SK-N-SH (cell line): ENCODE measurements at regions not wholly inside any gene's neighbourhood (a gene's known extent, or its start where the extent isn't known, plus 50 kb on each side); places are given as distances from the start of the nearest gene placed in this dataset.
"Not testable (repeated sequence)": the region's sequence is repeated elsewhere in the genome, so short reads cannot be mapped to it uniquely, and the experiment has no call there.

Experiments
- CTCF ChIA-PET: fragments of 300-600, 350-600 bp; formaldehyde crosslinking; extraction: SDS; loops from one replicate; lab custom pipeline; 2021; lab: Yijun Ruan, JAX
- POLR2A ChIA-PET: fragments of 350-600 bp; sonication (Branson Sonifier 250); formaldehyde crosslinking; extraction: SDS; loops from one replicate; lab custom pipeline; 2020; ENCODE audit warnings: antibody characterized with exemption, inconsistent platforms; lab: Yijun Ruan, JAX
- DNase-seq: peaks from one replicate; pipeline ENCODE4 v3.0.0; 2012
- H2AFZ ChIP-seq: fragments of 200-600 bp; sonication (generic); 2 replicates; pipeline ENCODE4 v1.8.1; 2016; ENCODE audit warnings: antibody characterized with exemption, mild to moderate bottlenecking, low read depth
- H3F3A ChIP-seq: fragments of 200-600 bp; sonication (generic); replicated peaks from 2 replicates; pipeline ENCODE3; 2016; ENCODE audit warnings: antibody characterized with exemption, mild to moderate bottlenecking; ENCODE audit not compliant: insufficient read depth
- H3K27ac ChIP-seq, 2 experiments: fragments of 200-500 bp in 1 of 2; fragments of 200-600 bp in 1 of 2; sonication (Bioruptor generic) in 1 of 2; sonication (generic), shearing (Covaris generic) in 1 of 2; 2 replicates each; pipeline versions ENCODE4 v1.5.1 to v1.6.1; 2014 to 2016; ENCODE audit warnings: low read depth in 2 of 2, inconsistent platforms in 1 of 2, low read length in 1 of 2, mild to moderate bottlenecking in 1 of 2, mixed read lengths in 1 of 2
- H3K27me3 ChIP-seq: fragments of 200-600 bp; sonication (generic), shearing (Covaris generic); 2 replicates; pipeline ENCODE4 v1.6.1; 2016; ENCODE audit warnings: mixed run types; ENCODE audit not compliant: insufficient read depth
- H3K36me3 ChIP-seq, 2 experiments: fragments of 200-500 bp in 1 of 2; fragments of 200-600 bp in 1 of 2; sonication (Bioruptor generic) in 1 of 2; sonication (generic) in 1 of 2; replicated peaks in 1 of 2; 2 replicates each; pipeline versions ENCODE3 to v1.5.1; 2014 to 2016; ENCODE audit warnings: low read length in 1 of 2, mild to moderate bottlenecking in 1 of 2; ENCODE audit not compliant: insufficient read depth in 2 of 2, control insufficient read depth in 1 of 2
- H3K4me1 ChIP-seq, 2 experiments: fragments of 200-500 bp in 1 of 2; fragments of 200-600 bp in 1 of 2; sonication (Bioruptor generic) in 1 of 2; sonication (generic), shearing (Covaris generic) in 1 of 2; 2 replicates each; pipeline versions ENCODE4 v1.5.1 to v1.6.1; 2014 to 2016; ENCODE audit warnings: low read depth in 1 of 2, low read length in 1 of 2, mixed run types in 1 of 2; ENCODE audit not compliant: insufficient read depth in 2 of 2, control insufficient read depth in 1 of 2
- H3K4me2 ChIP-seq: fragments of 200-600 bp; sonication (generic), shearing (Covaris generic); 2 replicates; pipeline ENCODE4 v1.6.1; 2017; ENCODE audit warnings: mixed run types
- H3K4me3 ChIP-seq, 2 experiments: fragments of 200-500 bp in 1 of 2; fragments of 200-600 bp in 1 of 2; sonication (Bioruptor generic) in 1 of 2; sonication (generic), shearing (Covaris generic) in 1 of 2; 2 replicates each; pipeline versions ENCODE4 v1.5.1 to v1.8.1; 2014 to 2016; ENCODE audit warnings: low read depth in 2 of 2, inconsistent platforms in 1 of 2, low read length in 1 of 2, mild to moderate bottlenecking in 1 of 2, mixed read lengths in 1 of 2, moderate library complexity in 1 of 2
- H3K79me2 ChIP-seq: fragments of 200-600 bp; sonication (generic); 2 replicates; pipeline ENCODE4 v1.8.1; 2017; ENCODE audit warnings: mild to moderate bottlenecking; ENCODE audit not compliant: insufficient read depth
- H3K9ac ChIP-seq: fragments of 200-600 bp; sonication (generic); 2 replicates; pipeline ENCODE4 v1.6.1; 2017; ENCODE audit warnings: mixed run types
- H3K9me2 ChIP-seq: fragments of 200-600 bp; sonication (generic); 2 replicates; pipeline ENCODE4 v1.6.1; 2017; ENCODE audit warnings: mixed run types
- H3K9me3 ChIP-seq: fragments of 200-600 bp; sonication (generic); 2 replicates; pipeline ENCODE4 v1.6.1; 2017; ENCODE audit warnings: mixed run types, mild to moderate bottlenecking, moderate library complexity
- H4K20me1 ChIP-seq: fragments of 200-600 bp; sonication (generic); 2 replicates; pipeline ENCODE4 v1.6.1; 2017; ENCODE audit warnings: mild to moderate bottlenecking, mixed run types; ENCODE audit not compliant: insufficient read depth
- FOXJ3 ChIP-seq: sonication (generic); formaldehyde crosslinking; IDR thresholded peaks from 2 replicates; pipeline ENCODE4 v1.5.1; 2020; ENCODE audit warnings: mild to moderate bottlenecking, missing genetic modification reagents
- FOXM1 ChIP-seq: IDR thresholded peaks from 2 replicates; pipeline ENCODE4 v1.4.0; 2012; ENCODE audit warnings: low read depth, mild to moderate bottlenecking
- GABPA ChIP-seq: IDR thresholded peaks from 2 replicates; pipeline ENCODE4 v1.4.0; 2012; ENCODE audit warnings: low read depth, mild to moderate bottlenecking
- JUND ChIP-seq: IDR thresholded peaks from 2 replicates; pipeline ENCODE4 v1.4.0; 2012
- MAX ChIP-seq: IDR thresholded peaks from 2 replicates; pipeline ENCODE4 v1.4.0; 2012; ENCODE audit warnings: low read depth
- MEF2A ChIP-seq: IDR thresholded peaks from 2 replicates; pipeline ENCODE4 v1.4.0; 2012; ENCODE audit warnings: low read depth, borderline replicate concordance
- MXI1 ChIP-seq: IDR thresholded peaks from 2 replicates; pipeline ENCODE4 v1.6.1; 2012; ENCODE audit warnings: mild to moderate bottlenecking, low read depth, low read length, improper control_type of control experiment
- NFIC ChIP-seq: IDR thresholded peaks from 2 replicates; pipeline ENCODE4 v1.4.0; 2012; ENCODE audit warnings: borderline replicate concordance
- NRF1 ChIP-seq: IDR thresholded peaks from 2 replicates; pipeline ENCODE4 v1.6.1; 2012; ENCODE audit warnings: low read depth, mild to moderate bottlenecking, low read length
- POLR2AphosphoS5 ChIP-seq: IDR thresholded peaks from 2 replicates; pipeline ENCODE4 v1.6.1; 2012; ENCODE audit warnings: low read depth, low read length
- RAD21 ChIP-seq: IDR thresholded peaks from 2 replicates; pipeline ENCODE4 v1.6.1; 2012; ENCODE audit warnings: mild to moderate bottlenecking, low read length
- RCOR1 ChIP-seq: fragments of 150-350 bp; IDR thresholded peaks from 2 replicates; pipeline ENCODE4 v1.6.1; 2017; ENCODE audit warnings: antibody characterized with exemption, low read length
- REST ChIP-seq: IDR thresholded peaks from 2 replicates; pipeline ENCODE4 v1.6.1; 2012; ENCODE audit warnings: mild to moderate bottlenecking, low read depth, low read length, moderate library complexity
- RFX5 ChIP-seq: IDR thresholded peaks from 2 replicates; pipeline ENCODE4 v1.6.1; 2012; ENCODE audit warnings: mild to moderate bottlenecking, improper control_type of control experiment, low read length
- RXRA ChIP-seq: IDR thresholded peaks from 2 replicates; pipeline ENCODE4 v1.4.0; 2012; ENCODE audit warnings: low read depth, mild to moderate bottlenecking, borderline replicate concordance
- TCF12 ChIP-seq: IDR thresholded peaks from 2 replicates; pipeline ENCODE4 v1.4.0; 2012
- TEAD4 ChIP-seq: IDR thresholded peaks from 2 replicates; pipeline ENCODE4 v1.4.0; 2012; ENCODE audit warnings: mild to moderate bottlenecking, borderline replicate concordance; ENCODE audit not compliant: insufficient read depth
- USF1 ChIP-seq: IDR thresholded peaks from 2 replicates; pipeline ENCODE4 v1.4.0; 2012; ENCODE audit warnings: low read depth, borderline replicate concordance
- ZBTB33 ChIP-seq: IDR thresholded peaks from 2 replicates; pipeline ENCODE4 v1.4.0; 2012; ENCODE audit warnings: low read depth, borderline replicate concordance
- WGBS: methylation state at CpG from one replicate; pipeline ENCODE4 v1.1.6; 2017; ENCODE audit warnings: low lambda C conversion rate; 5-methylcytosine and 5-hydroxymethylcytosine counted together

- CTCF ChIA-PET, H3K27ac ChIP-seq, H3K9me3 ChIP-seq, DNase-seq, H4K20me1 ChIP-seq, H3K79me2 ChIP-seq, H3K4me3 ChIP-seq, POLR2A ChIA-PET, H3K4me1 ChIP-seq, H3F3A ChIP-seq, H3K9ac ChIP-seq, H3K4me2 ChIP-seq, H3K27me3 ChIP-seq, H3K36me3 ChIP-seq, H2AFZ ChIP-seq, H3K9me2 ChIP-seq: not testable (repeated sequence)
Observed at GRCh38 chr7:12844732-12845131, 157.3 kb downstream of the ARL4A start.

GRCh38 chr7:12847001-12847400 is 159.6 kb downstream of the ARL4A start:
- no peak overlapping the region for H3K4me2 ChIP-seq
- H3K79me2 ChIP-seq = no peaks in the 10 kb centered on the region
- ChIA-PET CTCF (no interaction called here), POLR2A (no interaction called here)
- H3K9me3 ChIP-seq = no peaks in the 10 kb centered on the region
- WGBS = 8% methylated on average over 1 of the region's 1 CpG
- H3K4me1 ChIP-seq = no peaks in the 10 kb centered on the region
- no peaks in the 10 kb centered on the region for H4K20me1 ChIP-seq
- no peaks in the 10 kb centered on the region for H3K9me2 ChIP-seq
- no peak overlapping the region for H3K27ac ChIP-seq
- H2AFZ ChIP-seq = no peak overlapping the region
- H3K4me3 ChIP-seq = no peak overlapping the region
- DNase-seq = no peak
- no peaks in the 10 kb centered on the region for H3K36me3 ChIP-seq
- peaks cover 8% of the 10 kb centered on the region; the same call in 1 of the 2 replicates for H3K27me3 ChIP-seq
- no peak for TF ChIP-seq ZBTB33
- TF ChIP-seq RAD21 = no peak
- TF ChIP-seq MEF2A = no peak
- TF ChIP-seq POLR2AphosphoS5 = no peak
- no peak for TF ChIP-seq JUND
- no peak for TF ChIP-seq NRF1
- no peak for TF ChIP-seq TCF12
- no peak for TF ChIP-seq RCOR1
- TF ChIP-seq MAX = no peak
- no peak overlapping the region for H3K9ac ChIP-seq
- no peaks in the 10 kb centered on the region for H3F3A ChIP-seq

- Histone ChIP-seq H3K27ac (no peak overlapping the region), H3K27me3 (peaks cover 8% of the 10 kb centered on the region; the same call in 1 of the 2 replicates), H3K9ac (no peak overlapping the region), H3K4me3 (no peak overlapping the region), H3K9me3 (no peaks in the 10 kb centered on the region), H3K9me2 (no peaks in the 10 kb centered on the region), H3K4me2 (no peak overlapping the region), H3K36me3 (no peaks in the 10 kb centered on the region), H3K4me1 (no peaks in the 10 kb centered on the region), H3F3A (no peaks in the 10 kb centered on the region), H2AFZ (no peak overlapping the region), H4K20me1 (no peaks in the 10 kb centered on the region), H3K79me2 (no peaks in the 10 kb centered on the region)
- ChIA-PET CTCF (no interaction called here), POLR2A (no interaction called here)
- no peak for DNase-seq
- 13% methylated on average over 3 of the region's 3 CpGs for WGBS
- TF ChIP-seq MEF2A (no peak), TEAD4 (no peak), JUND (no peak), NRF1 (no peak), RFX5 (no peak), GABPA (no peak), RAD21 (no peak), MXI1 (no peak), USF1 (no peak), FOXJ3 (CRISPR knock-in tag) (no peak), FOXM1 (no peak), REST (no peak), NFIC (no peak), RXRA (no peak), TCF12 (no peak)
Observed at GRCh38 chr7:12851142-12851541, 163.7 kb downstream of the ARL4A start.
